ENCODE measurements at regions not wholly inside any gene's neighbourhood (a gene's known extent, or its start where the extent isn't known, plus 50 kb on each side); places are given as distances from the start of the nearest gene placed in this dataset.
"Not testable (repeated sequence)": the region's sequence is repeated elsewhere in the genome, so short reads cannot be mapped to it uniquely, and the experiment has no call there.

- H3K4me3 ChIP-seq (ENCODE audit: low read length) = no peak overlapping the region
Observed at GRCh38 chr3:110687138-110687537, 384.5 kb upstream of the NECTIN3 start.

DNA sequence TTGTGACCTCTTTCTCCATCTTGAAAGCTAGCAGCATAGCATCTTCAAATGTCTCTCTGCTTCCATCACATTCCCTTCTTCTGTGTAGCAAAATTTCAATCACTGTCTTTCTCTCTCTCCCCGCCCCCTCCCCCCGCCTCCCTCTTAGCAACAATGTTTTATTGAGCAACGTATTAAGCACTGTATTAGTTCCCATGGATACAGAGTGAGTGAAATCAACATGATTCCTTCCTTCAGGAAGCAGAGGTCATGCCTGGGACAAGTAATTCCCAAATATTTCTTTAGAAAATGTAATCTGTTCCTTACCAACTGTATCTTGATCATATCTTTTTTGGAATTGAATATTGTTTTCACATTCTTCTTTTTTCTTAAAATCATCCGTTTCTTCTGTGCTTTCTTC is 373.7 kb upstream of the NECTIN3 start:
- peak; percentile 44 for DNase-seq
- H3K36me3 ChIP-seq (ENCODE audit: control insufficient read depth, insufficient read depth, low read length) = no peaks in the 10 kb centered on the region
- H3K4me3 ChIP-seq (ENCODE audit: low read length) = no peak overlapping the region
- no CpG with 5 or more reads among the region's 4 CpGs for WGBS (ENCODE audit: insufficient coverage)
- H3K27me3 ChIP-seq (ENCODE audit: control insufficient read depth, insufficient read depth, low read length) = no peaks in the 10 kb centered on the region
- H3K27ac ChIP-seq (ENCODE audit: low read length) = no peak overlapping the region
- H3K4me1 ChIP-seq (ENCODE audit: control insufficient read depth, insufficient read depth, low read length) = no peaks in the 10 kb centered on the region
- H3K9me3 ChIP-seq (replicated peaks; ENCODE audit: control insufficient read depth, low read depth, low read length) = peaks cover 3% of the 10 kb centered on the region

More at GRCh38 chr3:110687138-110687537, 384.5 kb upstream of the NECTIN3 start:
- Histone ChIP-seq H3K36me3 (ENCODE audit: control insufficient read depth, insufficient read depth, low read length) (no peaks in the 10 kb centered on the region), H3K27me3 (ENCODE audit: control insufficient read depth, insufficient read depth, low read length) (no peaks in the 10 kb centered on the region), H3K27ac (ENCODE audit: low read length) (no peak overlapping the region), H3K9me3 (replicated peaks; ENCODE audit: control insufficient read depth, low read depth, low read length) (no peaks in the 10 kb centered on the region), H3K4me1 (ENCODE audit: control insufficient read depth, insufficient read depth, low read length) (no peaks in the 10 kb centered on the region)
- no peak for DNase-seq

- H3K9me3 ChIP-seq (replicated peaks; ENCODE audit: control insufficient read depth, low read depth, low read length); H3K27ac ChIP-seq (ENCODE audit: low read length); H3K36me3 ChIP-seq (ENCODE audit: control insufficient read depth, insufficient read depth, low read length); H3K4me3 ChIP-seq (ENCODE audit: low read length); H3K4me1 ChIP-seq (ENCODE audit: control insufficient read depth, insufficient read depth, low read length); DNase-seq; H3K27me3 ChIP-seq (ENCODE audit: control insufficient read depth, insufficient read depth, low read length): not testable (repeated sequence)
Observed at GRCh38 chr3:110704332-110704731, 367.3 kb upstream of the NECTIN3 start.

GRCh38 chr3:110708156-110708555 is 363.5 kb upstream of the NECTIN3 start:
- Histone ChIP-seq H3K27ac (ENCODE audit: low read length) (no peak overlapping the region), H3K27me3 (ENCODE audit: control insufficient read depth, insufficient read depth, low read length) (no peaks in the 10 kb centered on the region), H3K9me3 (replicated peaks; ENCODE audit: control insufficient read depth, low read depth, low read length) (no peaks in the 10 kb centered on the region), H3K4me1 (ENCODE audit: control insufficient read depth, insufficient read depth, low read length) (no peaks in the 10 kb centered on the region), H3K4me3 (ENCODE audit: low read length) (no peak overlapping the region), H3K36me3 (ENCODE audit: control insufficient read depth, insufficient read depth, low read length) (no peaks in the 10 kb centered on the region)
- DNase-seq = no peak
- WGBS (ENCODE audit: insufficient coverage) = no CpG with 5 or more reads among the region's 1 CpG

- Histone ChIP-seq H3K4me3 (ENCODE audit: low read length) (no peak overlapping the region), H3K27ac (ENCODE audit: low read length) (no peak overlapping the region), H3K27me3 (ENCODE audit: control insufficient read depth, insufficient read depth, low read length) (no peaks in the 10 kb centered on the region), H3K9me3 (replicated peaks; ENCODE audit: control insufficient read depth, low read depth, low read length) (no peaks in the 10 kb centered on the region), H3K4me1 (ENCODE audit: control insufficient read depth, insufficient read depth, low read length) (no peaks in the 10 kb centered on the region), H3K36me3 (ENCODE audit: control insufficient read depth, insufficient read depth, low read length) (no peaks in the 10 kb centered on the region)
- DNase-seq = no peak
- WGBS (ENCODE audit: insufficient coverage) = 60% methylated on average over 2 of the region's 7 CpGs
Observed at GRCh38 chr3:110710156-110710555, 361.5 kb upstream of the NECTIN3 start.

DNA sequence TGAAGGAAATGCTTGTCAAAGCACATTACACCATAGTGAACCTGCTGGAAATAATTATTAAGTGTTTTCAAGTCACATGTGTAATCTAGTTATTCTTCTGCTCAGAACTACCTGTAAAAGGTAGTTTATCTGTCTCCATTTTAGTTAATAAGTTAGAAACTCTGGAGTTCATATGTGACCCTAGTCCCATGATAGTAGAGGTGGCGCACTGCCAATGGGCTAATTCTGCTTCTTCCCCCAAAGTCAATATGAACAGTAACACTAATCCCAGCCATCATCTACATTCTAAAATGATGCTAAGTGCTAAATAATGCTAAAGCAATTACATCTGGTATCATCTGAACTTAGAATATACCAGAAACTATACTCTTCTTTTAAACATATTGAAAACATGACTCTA is 361.0 kb upstream of the NECTIN3 start:
- H3K9me3 ChIP-seq (replicated peaks; ENCODE audit: control insufficient read depth, low read depth, low read length) = no peaks in the 10 kb centered on the region
- H3K27me3 ChIP-seq (ENCODE audit: control insufficient read depth, insufficient read depth, low read length) = no peaks in the 10 kb centered on the region
- no peaks in the 10 kb centered on the region for H3K4me1 ChIP-seq (ENCODE audit: control insufficient read depth, insufficient read depth, low read length)
- WGBS (ENCODE audit: insufficient coverage) = no CpG with 5 or more reads among the region's 1 CpG
- no peak overlapping the region for H3K4me3 ChIP-seq (ENCODE audit: low read length)
- DNase-seq = no peak
- no peak overlapping the region for H3K27ac ChIP-seq (ENCODE audit: low read length)
- H3K36me3 ChIP-seq (ENCODE audit: control insufficient read depth, insufficient read depth, low read length) = no peaks in the 10 kb centered on the region

GRCh38 chr3:110711130-110711832 is 360.3 kb upstream of the NECTIN3 start:
- H3K4me3 ChIP-seq (ENCODE audit: low read length) = no peak overlapping the region
- H3K27ac ChIP-seq (ENCODE audit: low read length) = no peak overlapping the region
- H3K4me1 ChIP-seq (ENCODE audit: control insufficient read depth, insufficient read depth, low read length) = no peaks in the 10 kb centered on the region
- H3K36me3 ChIP-seq (ENCODE audit: control insufficient read depth, insufficient read depth, low read length) = no peaks in the 10 kb centered on the region
- no peak for DNase-seq
- WGBS (ENCODE audit: insufficient coverage) = no CpG with 5 or more reads among the region's 1 CpG
- no peaks in the 10 kb centered on the region for H3K27me3 ChIP-seq (ENCODE audit: control insufficient read depth, insufficient read depth, low read length)
- no peaks in the 10 kb centered on the region for H3K9me3 ChIP-seq (replicated peaks; ENCODE audit: control insufficient read depth, low read depth, low read length)

DNA sequence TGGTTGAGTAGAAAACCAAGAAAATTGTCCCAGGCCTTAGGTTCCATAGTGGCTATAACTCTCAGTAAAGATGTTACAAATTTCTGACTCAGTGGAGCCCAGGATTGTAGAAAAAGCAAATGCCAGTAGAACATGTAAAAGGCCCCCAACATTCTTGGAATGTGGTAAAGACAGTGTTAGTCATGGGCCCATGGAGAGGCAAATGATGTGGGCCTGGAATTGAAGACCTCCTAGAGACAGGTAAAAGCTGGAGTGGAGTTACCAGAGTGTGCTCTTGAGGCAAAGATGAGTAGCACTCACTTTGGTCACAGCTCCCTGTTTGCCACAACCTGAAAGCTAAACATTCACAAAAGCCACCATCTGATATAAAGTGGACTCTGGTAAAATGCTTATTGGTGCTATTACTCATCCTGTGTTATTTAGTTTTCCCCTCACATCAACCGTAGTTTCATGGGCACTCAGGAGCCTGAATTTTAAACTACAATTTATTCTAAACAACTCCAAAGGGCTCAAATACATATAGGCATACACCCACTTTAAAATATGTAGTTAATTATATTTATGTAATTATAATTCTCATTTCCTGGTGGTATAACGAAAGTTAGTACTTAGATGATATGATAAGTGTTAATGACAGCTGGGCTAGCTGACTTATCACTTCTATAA is 359.6 kb upstream of the NECTIN3 start:
- no peak for DNase-seq
- Histone ChIP-seq H3K27ac (ENCODE audit: low read length) (no peak overlapping the region), H3K27me3 (ENCODE audit: control insufficient read depth, insufficient read depth, low read length) (no peaks in the 10 kb centered on the region), H3K4me1 (ENCODE audit: control insufficient read depth, insufficient read depth, low read length) (no peaks in the 10 kb centered on the region), H3K36me3 (ENCODE audit: control insufficient read depth, insufficient read depth, low read length) (no peaks in the 10 kb centered on the region), H3K9me3 (replicated peaks; ENCODE audit: control insufficient read depth, low read depth, low read length) (no peaks in the 10 kb centered on the region), H3K4me3 (ENCODE audit: low read length) (no peak overlapping the region)
- no CpG with 5 or more reads among the region's 2 CpGs for WGBS (ENCODE audit: insufficient coverage)

DNA sequence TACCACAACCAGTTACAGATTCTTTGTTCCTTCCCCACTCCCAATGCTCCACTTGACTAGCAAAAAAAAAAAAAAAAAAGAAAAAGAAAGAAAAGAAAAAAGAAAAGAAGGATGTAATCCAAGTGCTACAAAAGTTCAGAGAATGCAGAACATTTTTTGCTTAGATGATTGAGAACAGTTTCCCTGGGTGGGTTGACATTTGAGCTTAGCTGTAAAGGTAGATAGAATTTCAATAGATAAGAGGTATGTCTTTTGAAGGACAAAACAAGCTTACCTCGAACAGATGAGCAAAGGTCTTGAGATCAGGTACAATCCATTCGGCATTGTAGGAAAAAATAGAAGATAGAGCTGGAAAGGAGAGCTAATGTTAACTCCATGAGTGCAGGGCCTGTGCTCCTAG is 344.6 kb upstream of the NECTIN3 start:
- Histone ChIP-seq H3K27me3 (ENCODE audit: control insufficient read depth, insufficient read depth, low read length) (no peaks in the 10 kb centered on the region), H3K27ac (ENCODE audit: low read length) (no peak overlapping the region), H3K4me3 (ENCODE audit: low read length) (no peak overlapping the region), H3K9me3 (replicated peaks; ENCODE audit: control insufficient read depth, low read depth, low read length) (no peaks in the 10 kb centered on the region), H3K36me3 (ENCODE audit: control insufficient read depth, insufficient read depth, low read length) (no peaks in the 10 kb centered on the region), H3K4me1 (ENCODE audit: control insufficient read depth, insufficient read depth, low read length) (no peaks in the 10 kb centered on the region)
- 33% methylated on average over 2 of the region's 2 CpGs for WGBS (ENCODE audit: insufficient coverage)
- no peak for DNase-seq

- H3K27me3 ChIP-seq (ENCODE audit: control insufficient read depth, insufficient read depth, low read length) = no peaks in the 10 kb centered on the region
- no peaks in the 10 kb centered on the region for H3K9me3 ChIP-seq (replicated peaks; ENCODE audit: control insufficient read depth, low read depth, low read length)
- WGBS (ENCODE audit: insufficient coverage) = no CpG with 5 or more reads among the region's 1 CpG
- DNase-seq = no peak
- H3K27ac ChIP-seq (ENCODE audit: low read length) = no peak overlapping the region
- no peak overlapping the region for H3K4me3 ChIP-seq (ENCODE audit: low read length)
- no peaks in the 10 kb centered on the region for H3K4me1 ChIP-seq (ENCODE audit: control insufficient read depth, insufficient read depth, low read length)
- H3K36me3 ChIP-seq (ENCODE audit: control insufficient read depth, insufficient read depth, low read length) = no peaks in the 10 kb centered on the region
Observed at GRCh38 chr3:110731148-110731547, 340.5 kb upstream of the NECTIN3 start.

DNA sequence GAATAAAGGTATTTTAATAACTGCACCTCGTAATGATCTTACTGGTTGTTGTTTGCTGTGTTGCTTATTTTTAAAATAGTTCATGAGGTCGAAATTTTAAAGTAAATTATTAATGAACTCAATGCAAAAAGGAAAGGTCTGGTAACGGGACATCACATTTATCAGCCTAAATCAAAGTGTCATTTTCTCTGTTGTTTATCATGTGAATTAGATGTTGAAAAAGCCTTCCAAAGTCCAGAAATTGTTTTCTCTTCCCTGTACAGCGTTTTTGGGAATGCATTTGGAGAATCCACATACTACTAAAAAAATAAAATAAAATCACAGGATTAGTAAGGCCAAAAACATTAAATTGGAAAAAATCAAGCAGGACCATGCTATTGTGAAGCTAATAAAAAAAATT is 339.2 kb upstream of the NECTIN3 start:
- no CpG with 5 or more reads among the region's 4 CpGs for WGBS (ENCODE audit: insufficient coverage)
- no peaks in the 10 kb centered on the region for H3K36me3 ChIP-seq (ENCODE audit: control insufficient read depth, insufficient read depth, low read length)
- DNase-seq = no peak

More for the DNA sequence above, 339.2 kb upstream of the NECTIN3 start:
- Histone ChIP-seq H3K4me3 (ENCODE audit: low read length) (no peak overlapping the region), H3K27me3 (ENCODE audit: control insufficient read depth, insufficient read depth, low read length) (no peaks in the 10 kb centered on the region), H3K27ac (ENCODE audit: low read length) (no peak overlapping the region), H3K9me3 (replicated peaks; ENCODE audit: control insufficient read depth, low read depth, low read length) (no peaks in the 10 kb centered on the region), H3K4me1 (ENCODE audit: control insufficient read depth, insufficient read depth, low read length) (no peaks in the 10 kb centered on the region)

Measured in muscle of leg (tissue), 3 donors.